ENCODE measurements at regions not wholly inside any gene's neighbourhood (a gene's known extent, or its start where the extent isn't known, plus 50 kb on each side); places are given as distances from the start of the nearest gene placed in this dataset.

DNA sequence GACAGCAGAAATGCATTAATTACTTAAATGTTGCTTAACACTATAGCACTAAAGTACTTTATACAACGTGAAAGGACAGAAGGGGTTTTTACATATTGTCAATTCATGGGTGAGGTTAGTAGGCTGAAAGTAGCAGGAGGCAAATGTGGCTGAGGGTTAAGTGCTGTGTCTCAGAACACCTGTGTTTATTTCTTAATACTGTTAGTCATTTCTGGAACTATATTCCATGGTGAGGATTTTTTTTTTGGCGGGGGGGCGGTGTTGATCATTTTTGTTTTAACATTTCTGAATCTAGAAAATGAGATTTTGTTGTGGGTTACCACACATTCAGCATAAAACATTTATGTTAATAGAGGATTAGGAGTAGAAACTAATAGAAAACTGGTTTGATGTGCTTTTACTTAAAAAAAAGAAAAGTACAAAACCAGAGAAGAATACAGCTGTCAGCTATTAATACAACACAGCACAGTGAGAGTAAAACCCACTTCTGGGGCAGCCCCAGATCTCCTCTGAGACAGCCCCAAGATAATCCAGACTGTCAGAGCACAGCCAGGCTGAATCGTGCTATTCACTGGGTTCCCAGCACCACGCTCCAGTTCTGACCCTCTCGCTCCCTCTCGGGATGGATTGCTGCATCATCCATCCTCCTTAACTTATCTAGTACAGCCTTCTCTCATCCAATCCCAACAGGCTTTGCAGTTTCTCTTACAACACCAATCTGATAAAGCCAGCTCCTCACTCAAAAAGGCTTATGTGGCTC lies 307.7 kb downstream of the TUSC7 start:
- Histone ChIP-seq H3K4me3 (ENCODE audit: low read length) (no peak overlapping the region), H3K27me3 (ENCODE audit: control insufficient read depth in 1 of 2, insufficient read depth in 2 of 2, low read length in 2 of 2) (no peaks in the 10 kb centered on the region), H3K36me3 (ENCODE audit: insufficient read depth, low read length) (no peaks in the 10 kb centered on the region), H3K9me3 (ENCODE audit: control insufficient read depth in 1 of 2, insufficient read depth in 1 of 2, low read length in 2 of 2) (no peaks in the 10 kb centered on the region), H3K27ac (ENCODE audit: low read depth in 1 of 2, low read length in 2 of 2) (no peak overlapping the region), H3K4me1 (ENCODE audit: insufficient read depth, low read length) (no peaks in the 10 kb centered on the region)
- Mint-ChIP-seq H3K4me1 (ENCODE audit: low read depth) (no peaks in the 10 kb centered on the region), H3K4me3 (no peak overlapping the region), H3K27ac (no peak overlapping the region), H3K27me3 (no peaks in the 10 kb centered on the region), H3K9me3 (peaks cover 3% of the 10 kb centered on the region), H3K36me3 (ENCODE audit: low read depth) (no peaks in the 10 kb centered on the region)
- ChIA-PET POLR2A (no interaction called here), CTCF (no interaction called here)
- TF ChIP-seq, protein P1, sequence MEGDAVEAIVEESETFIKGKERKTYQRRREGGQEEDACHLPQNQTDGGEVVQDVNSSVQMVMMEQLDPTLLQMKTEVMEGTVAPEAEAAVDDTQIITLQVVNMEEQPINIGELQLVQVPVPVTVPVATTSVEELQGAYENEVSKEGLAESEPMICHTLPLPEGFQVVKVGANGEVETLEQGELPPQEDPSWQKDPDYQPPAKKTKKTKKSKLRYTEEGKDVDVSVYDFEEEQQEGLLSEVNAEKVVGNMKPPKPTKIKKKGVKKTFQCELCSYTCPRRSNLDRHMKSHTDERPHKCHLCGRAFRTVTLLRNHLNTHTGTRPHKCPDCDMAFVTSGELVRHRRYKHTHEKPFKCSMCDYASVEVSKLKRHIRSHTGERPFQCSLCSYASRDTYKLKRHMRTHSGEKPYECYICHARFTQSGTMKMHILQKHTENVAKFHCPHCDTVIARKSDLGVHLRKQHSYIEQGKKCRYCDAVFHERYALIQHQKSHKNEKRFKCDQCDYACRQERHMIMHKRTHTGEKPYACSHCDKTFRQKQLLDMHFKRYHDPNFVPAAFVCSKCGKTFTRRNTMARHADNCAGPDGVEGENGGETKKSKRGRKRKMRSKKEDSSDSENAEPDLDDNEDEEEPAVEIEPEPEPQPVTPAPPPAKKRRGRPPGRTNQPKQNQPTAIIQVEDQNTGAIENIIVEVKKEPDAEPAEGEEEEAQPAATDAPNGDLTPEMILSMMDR (IDR thresholded peaks at IDR 0.05) = no peak
- DNase-seq (no peak), ATAC-seq (ENCODE audit: poor library complexity) (no peak)
- intact Hi-C loops (cut with DNase I, micrococcal nuclease) = no loop called here

DNA sequence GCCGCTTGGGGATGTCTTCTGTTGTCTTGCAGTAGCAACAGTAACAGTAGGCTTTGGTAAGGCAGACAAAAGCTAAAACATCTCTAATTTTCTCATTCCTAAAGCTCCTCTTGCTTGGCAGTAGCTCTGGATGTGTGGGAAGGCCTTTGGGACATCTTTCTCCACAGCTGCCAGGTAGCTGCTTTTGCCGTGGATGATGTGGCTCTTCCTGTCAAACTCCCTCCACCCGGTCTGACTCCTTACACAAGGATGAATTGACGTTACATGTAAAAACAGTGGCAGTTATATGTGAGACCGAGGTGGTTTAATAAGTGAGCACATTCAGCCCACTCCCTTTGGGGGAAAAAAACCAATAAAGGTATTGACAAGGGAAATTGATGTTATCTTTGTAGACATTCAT lies 309.1 kb downstream of the TUSC7 start:
- no peaks in the 10 kb centered on the region for H3K27me3 ChIP-seq (ENCODE audit: control insufficient read depth in 1 of 2, insufficient read depth in 2 of 2, low read length in 2 of 2)
- H3K27ac ChIP-seq (ENCODE audit: low read depth in 1 of 2, low read length in 2 of 2) = no peak overlapping the region
- H3K36me3 Mint-ChIP-seq (ENCODE audit: low read depth) = no peaks in the 10 kb centered on the region
- H3K4me1 Mint-ChIP-seq (ENCODE audit: low read depth) = no peaks in the 10 kb centered on the region
- no peak overlapping the region for H3K4me3 ChIP-seq (ENCODE audit: low read length)
- H3K27ac Mint-ChIP-seq = no peak overlapping the region
- H3K9me3 ChIP-seq (ENCODE audit: control insufficient read depth in 1 of 2, insufficient read depth in 1 of 2, low read length in 2 of 2) = peaks cover 0 to 3% of the 10 kb centered on the region in 2 experiments
- H3K9me3 Mint-ChIP-seq = no peaks in the 10 kb centered on the region
- DNase-seq (no peak), ATAC-seq (ENCODE audit: poor library complexity) (no peak)
- intact Hi-C loops (cut with DNase I, micrococcal nuclease) = no loop called here
- CTCF ChIA-PET = no interaction called here
- POLR2A ChIA-PET = no interaction called here
- no peaks in the 10 kb centered on the region for H3K4me1 ChIP-seq (ENCODE audit: insufficient read depth, low read length)
- TF ChIP-seq, protein P1 (IDR thresholded peaks at IDR 0.05) = no peak
- no peaks in the 10 kb centered on the region for H3K27me3 Mint-ChIP-seq
- no peaks in the 10 kb centered on the region for H3K36me3 ChIP-seq (ENCODE audit: insufficient read depth, low read length)
- no peak overlapping the region for H3K4me3 Mint-ChIP-seq

DNA sequence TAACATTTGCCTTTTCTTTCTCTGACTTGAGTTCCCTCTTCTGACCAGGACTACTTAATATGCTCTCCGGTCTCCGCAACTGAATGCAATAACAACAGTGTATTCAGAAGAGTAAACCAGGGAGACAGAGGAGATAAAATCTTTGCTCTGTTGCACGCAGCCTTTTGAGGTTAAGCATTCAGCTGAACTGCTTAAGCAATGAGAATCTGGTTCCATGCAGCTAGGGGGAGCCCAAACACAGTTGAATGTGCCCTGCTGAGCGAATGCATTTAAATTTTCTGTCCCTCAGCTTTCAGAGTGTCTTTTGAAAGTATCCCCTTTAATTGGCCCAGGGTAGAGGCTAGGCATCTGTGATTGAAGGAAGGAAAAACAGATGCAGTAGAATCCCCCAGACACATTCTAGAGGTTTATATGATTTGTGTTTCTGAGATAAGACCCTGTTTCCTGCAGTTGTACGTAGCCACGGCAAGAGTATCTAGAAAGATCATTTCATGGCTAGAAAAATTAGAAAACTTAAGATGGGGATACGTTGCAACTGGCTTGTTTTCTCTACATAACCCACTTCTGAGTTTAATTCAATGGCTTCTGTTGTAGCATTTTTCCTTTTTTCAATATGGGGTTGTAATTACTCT lies 309.6 kb downstream of the TUSC7 start:
- Mint-ChIP-seq H3K27me3 (no peaks in the 10 kb centered on the region), H3K4me3 (no peak overlapping the region), H3K9me3 (no peaks in the 10 kb centered on the region), H3K36me3 (ENCODE audit: low read depth) (no peaks in the 10 kb centered on the region), H3K27ac (no peak overlapping the region), H3K4me1 (ENCODE audit: low read depth) (no peaks in the 10 kb centered on the region)
- ChIA-PET POLR2A (no interaction called here), CTCF (no interaction called here)
- H3K27ac ChIP-seq (ENCODE audit: low read depth in 1 of 2, low read length in 2 of 2) = no peak overlapping the region
- DNase-seq (peak in 2 of 14 experiments; percentile 31), ATAC-seq (ENCODE audit: poor library complexity) (no peak)
- TF ChIP-seq, protein P1 (IDR thresholded peaks at IDR 0.05) = no peak
- H3K27me3 ChIP-seq (ENCODE audit: control insufficient read depth in 1 of 2, insufficient read depth in 2 of 2, low read length in 2 of 2) = no peaks in the 10 kb centered on the region
- H3K4me1 ChIP-seq (ENCODE audit: insufficient read depth, low read length) = no peaks in the 10 kb centered on the region
- H3K9me3 ChIP-seq (ENCODE audit: control insufficient read depth in 1 of 2, insufficient read depth in 1 of 2, low read length in 2 of 2) = peaks cover 0 to 4% of the 10 kb centered on the region in 2 experiments
- intact Hi-C loops (cut with DNase I, micrococcal nuclease) = no loop called here
- no peaks in the 10 kb centered on the region for H3K36me3 ChIP-seq (ENCODE audit: insufficient read depth, low read length)
- H3K4me3 ChIP-seq (ENCODE audit: low read length) = no peak overlapping the region

All from CD4-positive, alpha-beta T cell (primary cell).